CD4-positive, alpha-beta T cell treated with Interleukin-6 at 100 ng/mL for 8 hours (primary cell): ENCODE measurements at regions not wholly inside any gene's neighbourhood (a gene's known extent, or its start where the extent isn't known, plus 50 kb on each side); places are given as distances from the start of the nearest gene placed in this dataset.

Experiments used
- DNase-seq: peaks from one replicate; pipeline ENCODE4 v3.0.0-alpha.2; 2020; ENCODE audit warnings: mixed read lengths, low spot score

- DNase-seq: no peak
Observed at GRCh38 chr12:75974323-75975187, 57.0 kb downstream of the PHLDA1 start.

- DNase-seq: no peak
Observed at GRCh38 chr12:75971253-75971652, 60.3 kb downstream of the PHLDA1 start.

- DNase-seq: no peak
Observed at GRCh38 chr12:75970310-75970709, 61.3 kb downstream of the PHLDA1 start.

GRCh38 chr12:75969768-75970167, 61.8 kb downstream of the PHLDA1 start:
- no peak for DNase-seq

DNA sequence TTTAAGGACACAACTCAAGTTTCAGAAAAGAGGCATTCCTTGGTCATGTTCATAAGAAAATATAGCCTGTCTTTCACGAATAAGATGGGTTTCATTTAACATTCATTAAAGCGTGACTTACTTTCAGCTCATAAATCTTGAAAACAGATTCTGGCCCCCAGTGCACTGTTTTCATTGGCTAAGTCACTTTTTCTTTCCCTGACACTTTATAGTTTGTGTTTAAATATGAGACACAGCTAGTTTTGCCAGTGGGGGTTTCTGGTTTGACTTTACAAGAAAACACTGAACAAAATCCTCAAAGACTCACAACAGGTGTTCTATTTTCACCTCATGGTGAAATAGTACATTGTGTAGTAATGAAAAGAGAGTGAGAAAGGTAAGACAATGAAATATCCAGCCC, 65.9 kb downstream of the PHLDA1 start:
- DNase-seq: no peak

- DNase-seq: no peak
Observed at GRCh38 chr12:75964150-75964549, 67.4 kb downstream of the PHLDA1 start.

DNA sequence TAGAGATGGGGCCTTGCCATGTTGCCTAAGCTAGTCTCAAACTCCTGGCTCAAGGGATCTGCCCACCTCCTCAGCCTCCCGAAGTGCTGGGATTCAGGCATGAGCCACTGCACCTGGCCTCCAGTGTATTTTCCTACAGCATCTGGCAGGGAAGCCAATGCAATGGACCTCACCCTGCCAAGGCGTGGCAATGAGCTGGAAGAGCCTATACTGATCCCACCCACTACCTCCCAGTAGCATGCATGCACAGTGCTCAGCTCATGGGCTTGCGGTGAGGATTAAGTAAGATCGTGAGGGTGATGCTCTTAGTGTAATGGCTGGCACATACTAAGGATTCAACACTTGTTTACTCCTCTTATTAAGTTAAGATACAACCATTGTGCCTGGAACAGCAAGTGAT, 69.7 kb downstream of the PHLDA1 start:
- DNase-seq: no peak

DNA sequence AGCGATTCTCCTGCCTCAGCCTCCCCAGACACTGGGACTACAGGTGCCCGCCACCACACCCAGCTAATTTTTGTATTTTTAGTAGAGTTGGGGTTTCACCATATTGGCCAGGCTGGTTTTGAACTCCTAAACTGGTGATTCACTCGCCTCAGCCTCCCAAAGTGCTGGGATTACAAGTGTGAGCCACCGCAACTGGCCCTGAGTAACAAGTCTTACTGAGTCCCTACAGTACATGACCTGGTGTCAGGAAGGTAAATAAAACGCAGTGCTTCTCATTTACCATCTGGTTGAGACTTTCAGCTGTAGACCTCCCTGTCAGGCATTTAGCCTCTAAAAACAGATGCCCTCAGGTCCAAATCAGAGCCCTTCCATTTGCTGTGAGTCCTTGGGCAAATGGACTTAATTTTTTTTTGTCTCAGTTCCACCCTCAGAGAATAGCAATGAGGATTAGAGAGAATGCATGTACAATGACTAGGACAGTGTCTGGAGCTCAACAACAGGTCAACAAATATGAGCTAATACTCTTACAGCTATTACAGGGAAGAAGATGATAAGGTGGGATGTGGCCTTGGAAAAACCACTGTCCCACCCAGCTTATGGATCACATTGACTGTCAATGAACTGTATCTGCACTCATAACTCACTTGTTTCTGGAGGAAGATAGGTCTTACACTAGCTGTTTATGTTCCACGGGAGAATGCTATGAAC, 70.5 kb downstream of the PHLDA1 start:
- DNase-seq: no peak

- no peak for DNase-seq
Observed at GRCh38 chr12:75960086-75960910, 71.3 kb downstream of the PHLDA1 start.

DNA sequence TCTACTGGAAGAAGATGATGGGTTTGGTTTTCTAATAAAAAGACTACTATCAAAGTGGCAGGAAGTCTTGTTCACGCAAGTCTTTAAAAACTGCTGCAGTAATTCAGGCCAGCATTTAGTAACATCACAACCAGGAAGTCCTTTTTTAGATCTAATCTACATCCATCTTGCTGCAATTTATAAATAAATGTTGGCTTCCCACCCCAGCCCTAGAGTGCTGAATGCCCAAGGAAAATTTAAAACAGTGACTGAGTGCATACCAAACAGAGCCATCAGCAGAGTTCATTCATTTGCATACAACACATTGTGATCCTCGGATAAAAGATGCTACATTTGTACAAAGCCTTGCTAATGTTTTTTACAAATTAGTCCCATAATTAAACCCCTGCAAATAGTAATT, 72.1 kb downstream of the PHLDA1 start:
- DNase-seq: peak; percentile 15

DNA sequence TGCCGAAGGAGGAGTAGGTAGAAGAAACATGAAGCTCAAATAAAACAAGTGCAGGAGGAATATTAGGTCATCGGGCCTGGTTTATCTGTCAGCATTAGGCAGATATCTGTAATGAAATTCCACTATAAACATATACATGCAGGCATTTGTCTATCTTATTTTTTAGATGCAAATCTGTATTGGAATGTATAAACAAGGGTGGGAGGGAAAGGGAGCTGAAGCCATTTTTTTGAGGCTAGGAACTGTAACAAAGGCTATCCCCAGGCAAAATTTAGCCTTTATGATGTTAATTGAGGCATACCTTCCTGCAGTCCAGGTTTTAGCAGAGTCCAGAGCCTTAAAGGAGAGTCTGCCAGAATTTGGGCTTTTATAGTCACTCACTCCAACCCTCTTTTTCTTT, 72.5 kb downstream of the PHLDA1 start:
- DNase-seq: no peak

DNA sequence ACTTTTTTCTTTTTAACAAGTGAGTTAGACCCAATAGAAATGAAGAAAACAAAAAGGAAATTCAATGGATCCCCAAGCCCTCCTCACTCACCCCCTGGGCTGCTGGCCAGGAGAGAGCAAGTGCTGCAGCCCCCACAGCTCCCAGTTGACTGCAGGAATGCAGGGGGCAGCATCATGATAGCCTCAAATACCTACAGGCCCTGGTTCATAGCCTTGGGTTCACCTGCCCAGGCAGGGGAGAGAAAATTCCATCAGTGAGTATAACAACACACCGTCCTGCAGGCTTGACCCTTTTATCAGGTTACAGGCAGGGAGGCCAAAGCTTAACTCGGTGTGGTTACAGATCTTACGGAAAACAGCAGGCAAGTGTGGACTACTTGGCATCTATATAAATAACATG, 76.3 kb downstream of the PHLDA1 start:
- DNase-seq: no peak

GRCh38 chr12:75954749-75955148, 76.8 kb downstream of the PHLDA1 start:
- no peak for DNase-seq

DNA sequence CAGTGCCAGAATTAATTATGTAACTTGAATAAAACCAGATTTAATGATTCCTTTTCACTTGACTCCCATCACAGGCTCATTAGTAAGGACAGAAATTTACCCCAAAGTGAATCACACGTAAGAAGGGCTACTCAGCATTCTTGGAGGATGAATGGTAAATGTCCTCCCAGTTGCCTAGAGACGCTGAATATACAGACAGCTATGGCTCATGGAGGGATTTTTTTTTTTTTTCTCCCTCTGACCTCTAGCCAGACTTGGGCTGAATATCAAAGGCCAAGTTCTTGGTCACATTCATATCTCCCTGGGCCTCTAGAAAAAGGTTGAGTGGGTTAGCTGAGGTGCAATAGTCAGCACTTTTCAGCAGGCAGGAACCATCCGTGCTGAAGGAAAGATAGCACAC, 77.5 kb downstream of the PHLDA1 start:
- DNase-seq: no peak

GRCh38 chr12:75953312-75953906, 78.2 kb downstream of the PHLDA1 start:
- DNase-seq: no peak

DNA sequence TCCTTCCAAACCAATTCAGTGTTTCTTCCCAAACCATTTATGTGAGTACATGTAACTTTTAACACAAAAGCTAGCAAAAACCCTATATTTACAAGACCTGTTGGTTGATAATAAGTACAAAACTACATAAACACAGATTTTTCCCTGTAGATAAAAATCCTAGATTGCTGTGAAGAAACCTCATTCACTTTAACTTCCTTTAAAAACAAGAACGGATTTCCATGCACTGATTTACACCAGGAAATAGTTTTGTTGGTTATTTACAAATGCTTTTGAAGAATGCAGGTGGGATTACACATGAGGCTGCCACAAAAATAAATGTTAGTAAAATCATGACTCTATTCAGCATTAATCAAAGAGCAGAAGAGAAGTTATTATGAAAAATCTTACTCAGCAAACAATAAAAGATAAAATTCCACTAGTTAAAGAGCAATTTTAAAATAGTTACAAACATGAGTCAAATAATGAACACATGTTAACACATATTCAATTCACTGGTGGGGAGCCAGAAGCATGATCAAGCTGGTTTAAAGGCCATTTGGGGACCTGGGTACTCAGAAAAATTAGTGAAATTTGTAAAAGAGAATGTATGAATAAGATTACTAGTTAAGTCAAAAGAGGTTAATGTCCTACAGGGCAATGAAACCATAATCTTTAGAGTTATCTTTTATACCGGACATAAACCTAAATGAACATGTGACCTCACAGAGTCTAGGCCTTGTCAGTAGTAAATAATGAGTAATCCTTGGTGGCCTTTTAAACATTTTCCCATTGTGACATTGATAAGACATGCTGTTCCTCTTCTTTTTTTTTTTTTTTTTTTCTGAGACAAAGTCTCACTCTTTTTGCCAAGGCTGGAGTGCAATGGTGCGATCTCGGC, 79.9 kb downstream of the PHLDA1 start:
- DNase-seq: no peak

GRCh38 chr12:75947156-75947723, 84.3 kb downstream of the PHLDA1 start:
- DNase-seq: no peak

GRCh38 chr12:75945581-75945980, 86.0 kb downstream of the PHLDA1 start:
- DNase-seq: no peak

GRCh38 chr12:75944905-75945432, 86.6 kb downstream of the PHLDA1 start:
- DNase-seq: no peak

GRCh38 chr12:75944097-75944904, 87.3 kb downstream of the PHLDA1 start:
- DNase-seq: peak; percentile 41
